Ishikawa (cell line): ENCODE measurements at regions not wholly inside any gene's neighbourhood (a gene's known extent, or its start where the extent isn't known, plus 50 kb on each side); places are given as distances from the start of the nearest gene placed in this dataset.

Source experiments
- CEBPB ChIP-seq: IDR thresholded peaks from 2 replicates; pipeline ENCODE4 v1.6.1; 2012
- EGR1 ChIP-seq: IDR thresholded peaks from 2 replicates; pipeline ENCODE4 v1.6.1; 2012
- EP300 ChIP-seq: IDR thresholded peaks from 2 replicates; pipeline ENCODE4 v1.6.1; 2012; ENCODE audit warnings: borderline replicate concordance
- FOXM1 ChIP-seq: IDR thresholded peaks from 2 replicates; pipeline ENCODE4 v1.6.1; 2012; ENCODE audit warnings: low read depth, borderline replicate concordance
- RAD21 ChIP-seq: IDR thresholded peaks from 2 replicates; pipeline ENCODE4 v1.6.1; 2012; ENCODE audit warnings: low read depth
- REST ChIP-seq: IDR thresholded peaks from 2 replicates; pipeline ENCODE4 v1.6.1; 2012; ENCODE audit warnings: low read depth, mild to moderate bottlenecking
- TCF12 ChIP-seq: IDR thresholded peaks from 2 replicates; pipeline ENCODE4 v1.6.1; 2012; ENCODE audit warnings: low read depth
- USF1 ChIP-seq: IDR thresholded peaks from 2 replicates; pipeline ENCODE4 v1.6.1; 2012
- YY1 ChIP-seq: IDR thresholded peaks from 2 replicates; pipeline ENCODE4 v1.6.1; 2012; ENCODE audit warnings: low read depth

- TF ChIP-seq REST (no peak), CEBPB (no peak), USF1 (no peak), FOXM1 (no peak), RAD21 (no peak), EP300 (no peak), EGR1 (no peak), YY1 (no peak), TCF12 (no peak)
Observed at GRCh38 chr18:49662506-49662905, 100.6 kb downstream of the LIPG start.
